Ascending aorta (tissue), 2 donors: ENCODE measurements at regions not wholly inside any gene's neighbourhood (a gene's known extent, or its start where the extent isn't known, plus 50 kb on each side); places are given as distances from the start of the nearest gene placed in this dataset.

ENCODE experiments used
- DNase-seq, 2 donors: peaks; one replicate each; pipeline ENCODE4 v3.0.0-alpha.2; 2019; ENCODE audit warnings: low spot score in 2 of 2
- H3K27ac ChIP-seq, 2 donors: fragments of 200-600 bp; sonication (generic); one replicate each; pipeline ENCODE4 v1.5.1; 2016 to 2017; ENCODE audit warnings: mild to moderate bottlenecking in 1 of 2
- H3K27me3 ChIP-seq: fragments of 200-600 bp; sonication (generic); one replicate; pipeline ENCODE4 v1.5.1; 2017
- H3K36me3 ChIP-seq, 2 donors: fragments of 200-600 bp; sonication (generic); one replicate each; pipeline ENCODE4 v1.5.1; 2016
- H3K4me1 ChIP-seq, 2 donors: fragments of 200-600 bp; sonication (generic); one replicate each; pipeline ENCODE4 v1.5.1; 2016 to 2017; ENCODE audit warnings: mild to moderate bottlenecking in 1 of 2
- H3K4me3 ChIP-seq, 2 donors: fragments of 200-600 bp; sonication (generic); one replicate each; pipeline ENCODE4 v1.5.1; 2016 to 2017; ENCODE audit warnings: mild to moderate bottlenecking in 1 of 2
- H3K9me3 ChIP-seq, 2 donors: fragments of 200-600 bp; sonication (generic); one replicate each; pipeline ENCODE4 v1.5.1; 2016
- intact Hi-C: fragments of 100-400 bp; cut with DNase I; formaldehyde crosslinking; loops from one replicate; pipeline ENCODE4 v1.15.1; 2023
- TF ChIP-seq, protein P1 (sequence below), 3 experiments: fragments of 200-600 bp in 2 of 3; fragments of 450-650 bp in 1 of 3; sonication (generic) in 2 of 3; IDR thresholded peaks; one replicate each; pipeline ENCODE4 v1.5.1; 2016 to 2019; ENCODE audit warnings: antibody characterized with exemption in 3 of 3, mild to moderate bottlenecking in 1 of 3, moderate library complexity in 1 of 3

GRCh38 chr7:15967551-15967950 lies 281.1 kb upstream of the MEOX2 start:
- intact Hi-C loops = no loop called here
- TF ChIP-seq, protein P1, sequence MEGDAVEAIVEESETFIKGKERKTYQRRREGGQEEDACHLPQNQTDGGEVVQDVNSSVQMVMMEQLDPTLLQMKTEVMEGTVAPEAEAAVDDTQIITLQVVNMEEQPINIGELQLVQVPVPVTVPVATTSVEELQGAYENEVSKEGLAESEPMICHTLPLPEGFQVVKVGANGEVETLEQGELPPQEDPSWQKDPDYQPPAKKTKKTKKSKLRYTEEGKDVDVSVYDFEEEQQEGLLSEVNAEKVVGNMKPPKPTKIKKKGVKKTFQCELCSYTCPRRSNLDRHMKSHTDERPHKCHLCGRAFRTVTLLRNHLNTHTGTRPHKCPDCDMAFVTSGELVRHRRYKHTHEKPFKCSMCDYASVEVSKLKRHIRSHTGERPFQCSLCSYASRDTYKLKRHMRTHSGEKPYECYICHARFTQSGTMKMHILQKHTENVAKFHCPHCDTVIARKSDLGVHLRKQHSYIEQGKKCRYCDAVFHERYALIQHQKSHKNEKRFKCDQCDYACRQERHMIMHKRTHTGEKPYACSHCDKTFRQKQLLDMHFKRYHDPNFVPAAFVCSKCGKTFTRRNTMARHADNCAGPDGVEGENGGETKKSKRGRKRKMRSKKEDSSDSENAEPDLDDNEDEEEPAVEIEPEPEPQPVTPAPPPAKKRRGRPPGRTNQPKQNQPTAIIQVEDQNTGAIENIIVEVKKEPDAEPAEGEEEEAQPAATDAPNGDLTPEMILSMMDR (IDR thresholded peaks at IDR 0.05) = no peak
- Histone ChIP-seq H3K27me3 (no peaks in the 10 kb centered on the region), H3K9me3 (no peaks in the 10 kb centered on the region), H3K4me1 (no peaks in the 10 kb centered on the region), H3K36me3 (no peaks in the 10 kb centered on the region), H3K27ac (no peak overlapping the region), H3K4me3 (no peak overlapping the region)
- no peak for DNase-seq

- H3K9me3 ChIP-seq = no peaks in the 10 kb centered on the region
- TF ChIP-seq, protein P1 (IDR thresholded peaks at IDR 0.05) = no peak
Observed at GRCh38 chr7:15967121-15967520, 280.6 kb upstream of the MEOX2 start.

GRCh38 chr7:15963206-15963605 lies 276.7 kb upstream of the MEOX2 start:
- H3K4me1 ChIP-seq = no peaks in the 10 kb centered on the region
- TF ChIP-seq, protein P1 (IDR thresholded peaks at IDR 0.05) = no peak
- no peak overlapping the region for H3K4me3 ChIP-seq
- H3K9me3 ChIP-seq = no peaks in the 10 kb centered on the region
- no peaks in the 10 kb centered on the region for H3K27me3 ChIP-seq
- intact Hi-C loops = no loop called here
- H3K27ac ChIP-seq = no peak overlapping the region
- DNase-seq = no peak
- no peaks in the 10 kb centered on the region for H3K36me3 ChIP-seq

More at GRCh38 chr7:15967121-15967520, 280.6 kb upstream of the MEOX2 start:
- Histone ChIP-seq H3K36me3 (no peaks in the 10 kb centered on the region), H3K27me3 (no peaks in the 10 kb centered on the region), H3K4me1 (no peaks in the 10 kb centered on the region), H3K27ac (no peak overlapping the region), H3K4me3 (no peak overlapping the region)
- intact Hi-C loops = no loop called here
- DNase-seq = no peak

DNA sequence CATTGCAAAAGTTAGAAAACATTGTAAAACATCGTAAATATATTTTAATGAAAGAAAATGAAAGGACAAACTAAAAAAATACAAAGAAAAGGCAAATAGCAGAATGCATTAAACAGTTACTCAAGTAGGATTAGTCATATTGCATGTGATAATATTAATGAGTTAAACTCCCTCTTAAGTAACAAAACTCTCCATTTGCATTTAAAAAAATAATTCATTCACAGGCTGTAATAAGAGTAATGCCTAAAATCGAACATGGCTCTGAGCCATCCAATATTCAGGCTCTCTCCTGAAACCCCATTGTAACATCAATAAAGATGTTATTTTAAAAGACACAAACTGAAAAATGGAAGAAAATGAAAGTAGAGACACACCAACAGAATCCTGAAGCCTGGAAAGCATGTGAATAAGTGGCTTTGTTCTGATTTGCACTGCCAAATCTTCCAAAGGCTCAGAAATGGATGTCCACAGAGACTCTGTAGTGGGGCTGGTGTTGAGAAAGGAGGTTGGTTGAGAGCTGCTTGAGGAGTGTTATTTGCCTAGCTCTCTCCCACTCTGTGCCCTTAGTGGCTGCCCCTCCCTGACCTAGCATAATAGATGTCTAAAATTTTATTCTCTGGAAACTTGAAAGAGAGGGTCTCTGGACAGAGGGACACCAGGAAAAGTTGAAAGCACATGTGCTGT lies 268.3 kb upstream of the MEOX2 start:
- Histone ChIP-seq H3K4me1 (no peaks in the 10 kb centered on the region), H3K27me3 (no peaks in the 10 kb centered on the region), H3K4me3 (no peak overlapping the region), H3K27ac (no peak overlapping the region), H3K36me3 (no peaks in the 10 kb centered on the region), H3K9me3 (no peaks in the 10 kb centered on the region)
- DNase-seq = no peak
- TF ChIP-seq, protein P1 (IDR thresholded peaks at IDR 0.05) = no peak
- intact Hi-C loops = no loop called here

DNA sequence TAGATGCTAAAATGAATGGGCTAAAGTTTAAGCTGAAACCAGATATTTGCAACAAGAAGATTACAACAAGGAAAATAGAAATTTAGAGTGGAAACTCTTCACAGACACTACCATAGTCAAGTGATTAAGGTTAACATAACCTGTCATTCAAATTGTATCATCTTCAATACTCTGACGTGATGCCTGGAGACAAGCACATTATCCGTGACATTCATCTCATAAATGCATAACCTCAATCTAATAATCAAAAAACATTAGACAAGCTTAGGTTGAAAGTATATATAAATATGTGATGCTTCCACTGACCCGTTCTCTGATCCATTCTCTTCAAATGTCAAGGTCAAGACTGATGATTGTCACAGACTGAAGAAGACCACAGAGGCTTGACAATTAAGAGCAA lies 263.8 kb upstream of the MEOX2 start:
- no peak overlapping the region for H3K4me3 ChIP-seq
- no peaks in the 10 kb centered on the region for H3K27me3 ChIP-seq
- no peaks in the 10 kb centered on the region for H3K36me3 ChIP-seq
- no peaks in the 10 kb centered on the region for H3K4me1 ChIP-seq
- TF ChIP-seq, protein P1 (IDR thresholded peaks at IDR 0.05) = no peak
- no peaks in the 10 kb centered on the region for H3K9me3 ChIP-seq
- intact Hi-C loops = no loop called here
- H3K27ac ChIP-seq = no peak overlapping the region
- DNase-seq = no peak

DNA sequence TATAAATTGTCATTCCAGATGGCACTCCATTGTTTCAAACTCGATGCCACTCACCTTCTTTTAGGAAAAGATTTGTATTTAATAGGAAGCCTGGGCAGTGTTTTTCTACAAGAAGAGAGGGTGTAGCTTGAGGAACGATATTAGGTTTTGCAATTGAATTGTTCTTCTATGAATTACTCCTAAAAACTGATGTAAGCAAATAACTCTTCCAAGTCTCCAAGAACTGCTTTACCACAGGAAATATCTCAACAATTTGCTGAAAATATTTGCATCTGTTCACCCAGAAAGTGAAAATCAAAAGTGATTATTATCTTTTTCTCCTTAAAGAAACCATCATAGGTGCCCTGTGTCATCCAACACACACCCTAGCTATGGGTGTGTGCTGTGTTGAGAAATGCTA lies 261.3 kb upstream of the MEOX2 start:
- H3K27me3 ChIP-seq = no peaks in the 10 kb centered on the region
- H3K9me3 ChIP-seq = no peaks in the 10 kb centered on the region
- H3K27ac ChIP-seq = no peak overlapping the region
- no peak overlapping the region for H3K4me3 ChIP-seq
- intact Hi-C loops = no loop called here
- H3K36me3 ChIP-seq = no peaks in the 10 kb centered on the region
- TF ChIP-seq, protein P1 (IDR thresholded peaks at IDR 0.05) = no peak
- H3K4me1 ChIP-seq = no peaks in the 10 kb centered on the region
- no peak for DNase-seq
